ENCODE measurements at regions not wholly inside any gene's neighbourhood (a gene's known extent, or its start where the extent isn't known, plus 50 kb on each side); places are given as distances from the start of the nearest gene placed in this dataset.

- DNase-seq, result no peak
Measured at GRCh38 chr1:2890221-2890850, 88.8 kb upstream of the TTC34 start.

GRCh38 chr1:2891923-2892448, 90.5 kb upstream of the TTC34 start:
- no peak for DNase-seq

DNA sequence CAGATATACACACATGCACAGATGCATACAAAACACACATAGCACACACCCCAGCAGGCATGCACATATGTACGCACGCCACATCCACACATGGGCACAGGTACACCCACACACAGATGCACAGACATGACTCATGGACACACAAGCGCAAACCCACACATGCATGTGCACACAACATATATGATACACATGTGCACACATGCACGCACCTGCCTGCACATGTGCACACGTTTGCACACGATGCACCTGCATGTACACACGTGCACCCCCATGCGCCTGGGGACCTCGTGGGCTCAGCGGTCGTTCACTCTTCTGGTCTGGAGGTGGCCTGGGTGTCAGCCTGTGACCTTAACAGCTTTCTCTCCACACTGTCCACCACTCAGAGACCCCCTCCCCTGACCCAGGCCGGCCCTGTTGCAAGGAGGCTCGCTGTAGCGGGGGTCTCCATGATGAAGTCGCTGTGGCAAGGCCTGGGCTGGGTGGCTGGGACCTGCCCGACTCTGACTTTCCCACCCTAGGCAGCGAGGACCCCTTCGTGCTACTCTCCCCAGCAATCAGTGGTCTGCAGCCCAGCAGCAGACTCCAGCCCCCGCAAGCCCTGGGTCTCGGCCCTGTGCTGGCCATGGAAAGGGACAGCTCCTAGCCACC, 92.1 kb upstream of the TTC34 start:
- no peak for DNase-seq

DNA sequence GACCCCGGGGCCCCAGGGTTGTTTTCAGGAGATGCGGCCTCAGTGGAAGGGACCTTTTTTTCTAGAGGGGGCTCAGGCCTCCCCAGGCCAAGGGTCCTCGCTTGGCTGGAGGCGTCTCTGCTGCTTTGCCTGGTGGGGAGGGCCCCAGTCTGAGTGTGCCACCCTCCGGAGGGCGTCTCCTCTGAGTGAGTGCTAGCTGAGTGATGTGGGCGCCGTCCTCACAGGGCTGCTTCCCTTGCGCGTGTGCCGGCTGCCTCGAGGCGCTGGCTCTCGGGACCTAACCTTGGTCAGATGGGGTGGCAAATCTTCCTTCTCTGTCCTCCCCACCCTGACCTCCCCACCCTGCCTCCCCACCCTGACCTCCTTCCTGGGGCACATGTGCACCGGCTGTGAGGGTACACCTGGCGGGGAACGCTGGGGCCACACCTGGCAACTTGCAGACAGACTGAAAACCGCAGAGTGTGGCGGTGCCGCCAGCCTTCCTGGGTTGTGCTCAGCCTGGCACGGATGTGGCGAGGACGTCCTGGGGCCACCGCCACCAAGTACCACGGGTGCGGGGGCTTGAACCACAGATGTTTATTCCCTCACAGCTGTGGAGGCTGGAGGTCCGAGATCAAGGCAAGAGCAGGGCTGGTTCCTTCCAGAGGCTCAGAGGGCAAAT, 93.0 kb upstream of the TTC34 start:
- DNase-seq, result no peak

GRCh38 chr1:2896824-2897223, 95.3 kb upstream of the TTC34 start:
- DNase-seq, result no peak

- DNase-seq, result no peak
Measured at GRCh38 chr1:2903226-2903625, 101.7 kb upstream of the TTC34 start.

DNA sequence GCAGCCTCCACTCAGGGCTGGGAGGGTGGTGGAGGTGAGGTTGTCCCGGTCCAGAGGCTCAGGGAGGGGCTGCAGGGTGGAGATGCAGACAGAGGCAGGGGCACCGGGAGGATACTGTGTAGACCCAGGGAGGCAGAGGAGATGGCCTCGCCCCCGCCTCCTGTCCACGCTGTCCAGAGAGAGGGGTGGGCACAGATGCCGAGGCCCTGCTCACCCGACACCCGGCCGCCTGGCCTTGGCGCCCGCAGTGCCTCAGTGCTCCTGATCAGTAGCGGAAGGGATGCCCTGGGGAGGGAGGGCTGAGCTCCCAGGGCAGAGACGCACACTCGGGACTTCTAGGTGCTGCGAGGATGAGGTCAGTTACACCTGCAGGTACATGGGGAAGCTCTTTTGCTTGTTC, 102.7 kb upstream of the TTC34 start:
- DNase-seq, result no peak

- no peak for DNase-seq
Measured at GRCh38 chr1:2905356-2905755, 103.9 kb upstream of the TTC34 start.

GRCh38 chr1:2906085-2906484, 104.6 kb upstream of the TTC34 start:
- no peak for DNase-seq

- DNase-seq, result no peak
Measured at GRCh38 chr1:2906620-2907019, 105.1 kb upstream of the TTC34 start.

GRCh38 chr1:2907051-2907450, 105.6 kb upstream of the TTC34 start:
- no peak for DNase-seq

DNA sequence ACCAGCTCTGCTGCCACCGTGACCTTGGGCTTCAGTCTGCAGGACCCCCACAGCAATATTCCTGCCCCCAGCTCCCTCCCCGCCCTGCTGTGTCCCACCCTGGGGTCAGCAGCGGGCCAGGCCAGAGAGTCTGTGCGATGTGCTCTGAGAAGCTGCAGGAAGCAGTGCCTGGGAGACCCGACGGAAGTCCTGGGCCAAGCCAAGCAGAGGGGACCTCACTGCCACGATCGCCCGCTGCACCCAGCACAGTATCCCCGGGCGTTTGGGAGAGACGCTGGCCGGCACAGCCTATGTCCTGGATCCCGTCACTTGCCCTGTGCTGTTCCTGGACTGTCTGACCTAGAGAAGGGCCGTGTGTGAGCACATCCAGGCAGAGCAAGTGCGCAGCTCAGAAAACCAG, 106.6 kb upstream of the TTC34 start:
- DNase-seq, result no peak

DNA sequence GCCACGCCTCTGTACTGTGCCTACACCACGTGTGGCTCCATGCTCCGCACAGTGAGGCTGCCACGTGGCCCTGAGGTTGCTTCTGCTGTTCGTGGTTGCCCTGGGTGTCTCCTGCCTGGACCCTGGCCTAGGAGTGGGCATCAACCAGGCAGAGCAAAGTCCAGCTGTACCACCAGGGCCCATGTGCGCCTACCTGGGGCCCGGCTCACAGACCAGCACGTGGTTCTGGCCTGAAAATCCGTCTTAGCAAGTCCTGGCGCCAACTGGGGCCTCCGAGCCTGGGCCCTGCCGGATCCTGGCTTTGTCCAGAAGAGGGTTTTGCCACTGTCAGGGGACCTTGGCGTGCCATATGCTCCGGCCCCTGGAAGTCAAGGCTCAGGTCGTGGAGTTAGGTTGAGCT, 107.1 kb upstream of the TTC34 start:
- no peak for DNase-seq

GRCh38 chr1:2909797-2910196, 108.3 kb upstream of the TTC34 start:
- no peak for DNase-seq

- no peak for DNase-seq
Measured at GRCh38 chr1:2910211-2910610, 108.7 kb upstream of the TTC34 start.

- DNase-seq, result no peak
Measured at GRCh38 chr1:2911421-2912178, 109.7 kb upstream of the ACTRT2 start.

DNA sequence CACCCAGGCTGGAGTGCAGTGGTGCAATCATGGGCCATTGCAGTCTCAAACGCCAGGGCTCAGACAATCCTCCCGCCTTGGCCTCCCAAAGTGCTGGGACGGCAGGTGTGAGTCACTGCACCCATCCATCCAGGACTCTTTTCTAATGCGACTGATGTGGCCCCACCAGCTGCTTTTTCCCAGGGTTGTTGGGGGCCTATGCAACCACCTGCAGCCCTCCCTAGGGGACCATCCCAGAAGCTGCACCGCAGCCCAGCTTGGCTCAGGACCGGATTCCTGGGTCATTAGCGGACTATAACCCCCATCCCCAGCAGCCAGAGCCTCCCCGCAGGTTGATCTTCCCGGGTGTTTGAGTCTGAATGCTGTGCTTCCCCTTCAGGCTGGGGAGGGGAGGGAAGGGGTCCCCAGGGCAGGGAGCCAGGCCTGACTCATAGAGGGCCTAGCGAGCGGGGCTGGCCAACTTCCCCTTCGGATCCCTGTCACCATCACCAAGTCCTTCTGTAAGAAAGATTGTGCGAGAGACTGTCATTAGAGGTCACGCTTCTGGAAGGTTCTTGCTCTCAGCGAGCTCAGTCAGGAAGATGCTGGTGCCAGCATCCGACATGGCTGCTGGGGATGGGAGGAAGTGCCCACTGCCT, 108.7 kb upstream of the ACTRT2 start:
- no peak for DNase-seq

DNA sequence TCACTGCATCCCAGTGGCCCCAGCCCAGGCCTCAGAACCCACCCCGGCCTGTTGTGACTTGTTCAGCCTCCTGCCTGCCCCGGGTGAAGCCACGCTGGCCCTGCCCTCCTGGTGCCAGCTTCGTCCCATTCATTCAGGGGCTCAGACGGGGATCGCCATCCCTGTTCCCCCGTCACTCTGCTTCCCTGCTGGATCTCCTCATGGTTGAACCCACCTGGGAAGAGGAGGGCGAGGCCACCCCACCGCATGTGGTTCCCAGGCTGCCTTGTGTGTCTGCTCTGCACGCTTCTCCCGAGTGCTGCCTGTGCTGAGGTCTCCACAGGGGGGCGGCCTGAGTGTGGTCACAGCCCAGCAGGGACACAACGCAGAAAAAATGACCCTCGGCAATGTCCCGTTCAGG, 108.2 kb upstream of the ACTRT2 start:
- DNase-seq, result no peak

DNA sequence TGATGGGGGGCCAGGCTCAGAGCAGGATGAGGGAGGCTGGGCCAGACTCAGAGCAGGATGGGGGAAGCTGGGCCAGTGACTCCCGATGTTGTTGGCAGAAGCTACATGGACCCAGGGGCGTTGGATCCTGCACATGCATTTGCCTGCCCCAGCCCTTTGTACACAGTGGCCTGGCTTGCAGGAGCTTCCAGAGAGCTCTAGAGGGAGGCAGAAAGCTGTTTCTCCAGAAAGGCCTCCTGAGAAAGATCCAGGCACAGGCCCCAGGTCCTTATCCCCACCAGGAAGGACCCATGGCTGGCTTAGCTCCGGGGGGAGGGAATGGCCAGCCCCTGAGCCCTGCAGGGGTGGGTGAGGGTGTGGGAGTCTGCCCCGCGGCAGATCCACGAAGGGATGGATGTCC, 106.6 kb upstream of the ACTRT2 start:
- no peak for DNase-seq

DNA sequence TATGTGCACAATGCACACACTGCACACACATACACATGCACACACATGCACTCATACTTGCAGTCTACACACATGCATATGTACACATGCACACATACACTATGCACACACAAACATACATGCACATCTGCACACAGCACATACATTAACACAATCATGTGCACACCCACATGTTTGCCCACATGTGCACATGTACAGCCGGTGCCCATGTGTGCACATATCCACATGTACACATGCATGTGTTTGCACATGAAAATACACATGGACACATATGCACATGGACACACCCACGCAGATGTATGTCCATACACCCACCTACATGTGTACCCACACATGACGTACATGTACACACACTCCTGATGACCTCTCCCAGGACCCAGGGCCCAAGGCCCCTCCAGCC, 105.1 kb upstream of the ACTRT2 start:
- DNase-seq, result no peak

DNA sequence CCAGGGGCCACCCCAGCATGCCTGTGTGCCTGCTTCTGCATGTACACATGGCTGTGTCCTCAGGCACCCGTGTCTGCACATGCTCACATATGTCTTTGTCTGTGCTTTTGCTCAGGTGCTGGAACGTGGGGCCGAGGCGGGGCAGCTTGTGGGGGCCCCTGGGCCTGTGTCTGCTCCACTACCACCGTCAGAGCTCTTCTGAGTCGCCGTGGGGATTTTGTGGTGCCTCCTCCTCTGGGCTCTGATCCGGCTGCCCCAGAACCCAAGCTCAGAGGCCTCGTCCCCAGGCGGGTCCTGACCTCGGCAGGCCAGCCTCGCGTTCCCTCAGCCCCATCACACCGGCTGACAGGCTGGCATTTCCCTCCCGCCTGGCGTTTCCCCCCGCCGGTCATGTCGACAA, 104.6 kb upstream of the ACTRT2 start:
- DNase-seq, result no peak

- DNase-seq, result no peak
Measured at GRCh38 chr1:2917284-2917683, 104.0 kb upstream of the ACTRT2 start.

DNA sequence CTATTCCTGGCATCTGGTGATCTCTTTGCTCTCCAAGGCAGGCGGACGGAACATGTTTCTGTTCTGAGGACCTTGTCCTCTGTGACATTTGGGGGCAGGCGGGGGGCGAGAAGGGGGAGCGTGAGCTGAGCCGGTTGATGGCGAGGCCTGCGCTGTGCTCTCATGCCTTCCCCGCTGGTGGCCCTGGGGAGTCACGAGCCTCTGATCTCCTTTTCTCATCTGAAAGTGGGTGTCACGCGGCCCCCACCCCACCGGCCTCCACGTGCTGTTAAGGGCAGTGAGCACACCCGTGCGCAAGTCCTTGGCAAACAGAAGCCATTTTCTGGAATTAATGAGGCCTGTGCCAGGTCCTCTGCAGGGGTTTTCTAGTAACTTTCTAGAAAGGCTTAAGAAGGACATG, 102.8 kb upstream of the ACTRT2 start:
- no peak for DNase-seq

Measured in activated naive CD4-positive, alpha-beta T cell treated with anti-CD3 and anti-CD28 coated beads, Interleukin-2, amount 50 U/mL, for 16 hours (primary cell).